ENCODE measurements at regions not wholly inside any gene's neighbourhood (a gene's known extent, or its start where the extent isn't known, plus 50 kb on each side); places are given as distances from the start of the nearest gene placed in this dataset.

DNA sequence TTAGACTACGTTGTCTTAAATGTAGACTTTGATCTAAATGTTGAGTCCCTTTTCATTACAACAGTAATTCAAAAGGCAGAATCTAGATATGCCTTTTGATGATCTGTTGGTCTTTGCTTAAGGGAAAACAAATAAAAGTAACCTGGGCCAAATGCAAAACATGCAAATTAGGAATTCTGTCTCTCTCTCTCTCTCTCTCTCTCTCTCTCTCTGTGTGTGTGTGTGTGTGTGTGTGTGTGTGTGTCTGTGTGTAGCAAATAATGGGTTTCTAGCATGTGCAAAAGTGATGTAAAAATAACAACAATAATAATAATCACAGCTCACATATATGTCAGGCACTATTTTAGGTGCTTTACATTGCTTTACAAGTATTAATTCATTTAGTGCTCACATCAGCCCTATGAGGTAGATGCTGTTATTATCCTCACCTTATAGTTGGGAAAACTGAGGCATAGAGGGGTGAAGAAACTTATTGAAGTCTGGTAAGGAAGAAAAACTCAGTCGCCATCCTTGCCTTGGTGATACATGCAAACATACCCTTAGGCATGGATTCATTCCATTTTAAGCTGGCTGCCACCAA, 160.3 kb upstream of the ZNF217 start:
- TF ChIP-seq YY1 (IDR thresholded peaks at IDR 0.05; ENCODE audit: insufficient read depth, insufficient read length) (no peak), ZNF274 (IDR thresholded peaks at IDR 0.05; ENCODE audit: low read depth, low read length) (no peak), SUZ12 (IDR thresholded peaks at IDR 0.05; ENCODE audit: extremely low read depth, insufficient read depth, insufficient read length) (no peak)
